ENCODE measurements at regions not wholly inside any gene's neighbourhood (a gene's known extent, or its start where the extent isn't known, plus 50 kb on each side); places are given as distances from the start of the nearest gene placed in this dataset.
A peak's percentile ranks its signal among the peaks of the same experiment; 100 is the strongest.

DNA sequence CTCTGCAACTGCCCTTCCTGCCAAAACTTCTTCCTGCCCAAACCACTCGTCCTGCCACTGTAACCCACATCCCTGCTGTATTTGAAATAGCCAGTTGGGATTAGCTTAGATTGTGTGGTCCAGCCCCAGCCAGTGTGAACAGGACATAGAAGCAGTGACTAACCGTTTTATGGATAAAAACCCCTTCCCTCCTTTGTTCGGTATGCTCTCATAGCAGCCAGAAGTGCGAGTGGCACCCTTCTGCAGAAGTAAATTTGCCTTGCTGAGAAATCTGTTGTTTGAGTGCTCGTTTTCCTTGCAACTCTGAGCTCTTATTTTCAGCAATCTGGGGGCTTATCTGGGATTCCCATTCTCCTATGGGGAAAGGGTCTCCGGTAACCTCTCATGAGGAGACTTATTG lies 470.0 kb downstream of the PRDM9 start:
- H3F3A ChIP-seq (ENCODE audit: control insufficient read depth, insufficient read depth), result no peaks in the 10 kb centered on the region
- H3K27me3 ChIP-seq (ENCODE audit: control insufficient read depth, low read length), result no peaks in the 10 kb centered on the region
- no peaks in the 10 kb centered on the region for H4K20me1 ChIP-seq (ENCODE audit: control insufficient read depth, insufficient read depth, low read depth, low read length)
- H3K79me2 ChIP-seq (ENCODE audit: control insufficient read depth, low read length), result no peaks in the 10 kb centered on the region
- H3K4me3 ChIP-seq (ENCODE audit: low read length), result no peak overlapping the region
- no peak overlapping the region for H3K4me2 ChIP-seq (ENCODE audit: low read length)
- TF ChIP-seq EZH2phosphoT487 (IDR thresholded peaks at IDR 0.05; ENCODE audit: borderline replicate concordance, low read length), result no peak
- TF ChIP-seq, protein P1, sequence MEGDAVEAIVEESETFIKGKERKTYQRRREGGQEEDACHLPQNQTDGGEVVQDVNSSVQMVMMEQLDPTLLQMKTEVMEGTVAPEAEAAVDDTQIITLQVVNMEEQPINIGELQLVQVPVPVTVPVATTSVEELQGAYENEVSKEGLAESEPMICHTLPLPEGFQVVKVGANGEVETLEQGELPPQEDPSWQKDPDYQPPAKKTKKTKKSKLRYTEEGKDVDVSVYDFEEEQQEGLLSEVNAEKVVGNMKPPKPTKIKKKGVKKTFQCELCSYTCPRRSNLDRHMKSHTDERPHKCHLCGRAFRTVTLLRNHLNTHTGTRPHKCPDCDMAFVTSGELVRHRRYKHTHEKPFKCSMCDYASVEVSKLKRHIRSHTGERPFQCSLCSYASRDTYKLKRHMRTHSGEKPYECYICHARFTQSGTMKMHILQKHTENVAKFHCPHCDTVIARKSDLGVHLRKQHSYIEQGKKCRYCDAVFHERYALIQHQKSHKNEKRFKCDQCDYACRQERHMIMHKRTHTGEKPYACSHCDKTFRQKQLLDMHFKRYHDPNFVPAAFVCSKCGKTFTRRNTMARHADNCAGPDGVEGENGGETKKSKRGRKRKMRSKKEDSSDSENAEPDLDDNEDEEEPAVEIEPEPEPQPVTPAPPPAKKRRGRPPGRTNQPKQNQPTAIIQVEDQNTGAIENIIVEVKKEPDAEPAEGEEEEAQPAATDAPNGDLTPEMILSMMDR (IDR thresholded peaks at IDR 0.05; ENCODE audit: low read depth, low read length, poor library complexity, severe bottlenecking), result no peak
- no peaks in the 10 kb centered on the region for H3K36me3 ChIP-seq (ENCODE audit: control insufficient read depth, low read length)
- peaks cover 5% of the 10 kb centered on the region; the same call in 1 of the 2 replicates for H3K9me3 ChIP-seq (ENCODE audit: control insufficient read depth, insufficient read depth, low read length)
- H3K27ac ChIP-seq (ENCODE audit: low read depth, low read length), result no peak overlapping the region
- no peaks in the 10 kb centered on the region for H3K4me1 ChIP-seq (ENCODE audit: control insufficient read depth, low read length)
- no peaks in the 10 kb centered on the region for H3K9me2 ChIP-seq (replicated peaks; ENCODE audit: control insufficient read depth, low read length)

DNA sequence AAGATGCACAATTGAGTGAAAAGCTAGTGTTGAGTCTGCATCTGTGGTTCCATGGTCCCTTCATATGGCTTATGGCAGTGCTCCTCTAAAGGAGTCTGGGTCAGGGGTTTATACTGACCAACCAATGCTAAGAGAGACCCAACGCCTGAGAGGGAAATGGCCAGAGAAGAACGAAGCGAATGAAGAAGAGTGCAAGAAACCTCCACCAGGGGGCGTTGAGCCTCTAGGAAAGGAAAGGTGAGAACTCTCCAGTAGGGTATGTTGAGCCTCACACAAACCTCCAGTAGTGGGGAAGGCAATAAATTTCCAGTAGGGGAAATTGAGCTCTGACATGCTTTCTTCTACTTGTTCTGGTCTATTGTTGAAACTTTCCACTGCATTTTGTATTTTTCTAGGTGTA lies 470.6 kb downstream of the PRDM9 start:
- no peak overlapping the region for H3K4me2 ChIP-seq (ENCODE audit: low read length)
- no peaks in the 10 kb centered on the region for H4K20me1 ChIP-seq (ENCODE audit: control insufficient read depth, insufficient read depth, low read depth, low read length)
- no peaks in the 10 kb centered on the region for H3K4me1 ChIP-seq (ENCODE audit: control insufficient read depth, low read length)
- no peak overlapping the region for H3K27ac ChIP-seq (ENCODE audit: low read depth, low read length)
- H3K36me3 ChIP-seq (ENCODE audit: control insufficient read depth, low read length), result no peaks in the 10 kb centered on the region
- H3K79me2 ChIP-seq (ENCODE audit: control insufficient read depth, low read length), result no peaks in the 10 kb centered on the region
- no peaks in the 10 kb centered on the region for H3K9me2 ChIP-seq (replicated peaks; ENCODE audit: control insufficient read depth, low read length)
- no peaks in the 10 kb centered on the region for H3F3A ChIP-seq (ENCODE audit: control insufficient read depth, insufficient read depth)
- peaks cover 5% of the 10 kb centered on the region; the same call in 1 of the 2 replicates for H3K9me3 ChIP-seq (ENCODE audit: control insufficient read depth, insufficient read depth, low read length)
- no peak for TF ChIP-seq EZH2phosphoT487 (IDR thresholded peaks at IDR 0.05; ENCODE audit: borderline replicate concordance, low read length)
- TF ChIP-seq, protein P1 (IDR thresholded peaks at IDR 0.05; ENCODE audit: low read depth, low read length, poor library complexity, severe bottlenecking), result peak; percentile 65
- no peaks in the 10 kb centered on the region for H3K27me3 ChIP-seq (ENCODE audit: control insufficient read depth, low read length)
- H3K4me3 ChIP-seq (ENCODE audit: low read length), result no peak overlapping the region

DNA sequence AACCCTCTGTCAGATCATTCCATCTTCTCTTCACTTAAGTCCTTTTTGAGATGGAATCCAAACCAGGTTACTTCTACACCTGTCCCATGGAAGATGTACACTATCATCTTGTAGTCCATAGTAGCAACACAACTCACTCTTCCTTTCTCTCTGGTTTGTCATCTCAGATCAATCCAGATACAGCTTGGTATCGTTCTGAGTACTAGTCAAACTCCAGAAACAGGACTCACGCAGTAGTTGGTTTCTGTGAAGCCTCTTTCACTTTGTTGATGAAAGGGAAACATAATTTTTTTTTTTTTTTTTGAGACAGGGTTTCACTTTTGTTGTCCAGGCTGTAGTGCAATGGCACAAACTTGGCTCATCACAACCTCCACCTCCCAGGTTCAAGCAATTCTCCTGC lies 484.0 kb downstream of the PRDM9 start:
- Histone ChIP-seq H3K27me3 (ENCODE audit: control insufficient read depth, low read length) (no peaks in the 10 kb centered on the region), H3K36me3 (ENCODE audit: control insufficient read depth, low read length) (no peaks in the 10 kb centered on the region), H3K4me1 (ENCODE audit: control insufficient read depth, low read length) (no peaks in the 10 kb centered on the region), H3K27ac (ENCODE audit: low read depth, low read length) (no peak overlapping the region), H4K20me1 (ENCODE audit: control insufficient read depth, insufficient read depth, low read depth, low read length) (no peaks in the 10 kb centered on the region), H3K4me2 (ENCODE audit: low read length) (no peak overlapping the region), H3K79me2 (ENCODE audit: control insufficient read depth, low read length) (no peaks in the 10 kb centered on the region), H3F3A (ENCODE audit: control insufficient read depth, insufficient read depth) (no peaks in the 10 kb centered on the region), H3K9me3 (ENCODE audit: control insufficient read depth, insufficient read depth, low read length) (no peaks in the 10 kb centered on the region), H3K9me2 (replicated peaks; ENCODE audit: control insufficient read depth, low read length) (no peaks in the 10 kb centered on the region), H3K4me3 (ENCODE audit: low read length) (no peak overlapping the region)
- no peak for TF ChIP-seq EZH2phosphoT487 (IDR thresholded peaks at IDR 0.05; ENCODE audit: borderline replicate concordance, low read length)
- TF ChIP-seq, protein P1 (IDR thresholded peaks at IDR 0.05; ENCODE audit: low read depth, low read length, poor library complexity, severe bottlenecking), result no peak
